A673 (cell line): ENCODE measurements at regions not wholly inside any gene's neighbourhood (a gene's known extent, or its start where the extent isn't known, plus 50 kb on each side); places are given as distances from the start of the nearest gene placed in this dataset.

Source experiments
- BruUV-seq: library from RNA; stranded (reverse); fragments of 400-500 nt; replicated peaks from 2 replicates; lab custom pipeline; 2021; lab: Mats Ljungman, UMichigan
- CTCF ChIA-PET: fragments of 300-600 bp; sonication (Branson Sonifier 250); formaldehyde crosslinking; loops from one replicate; lab custom pipeline; 2022; ENCODE audit warnings: antibody characterized with exemption; lab: Charles Lee
- POLR2A ChIA-PET: fragments of 300-600 bp; sonication (Branson Sonifier 250); formaldehyde crosslinking; loops from one replicate; lab custom pipeline; 2022; ENCODE audit warnings: antibody characterized with exemption; ENCODE audit not compliant: low non-redundant PET; lab: Charles Lee
- DNase-seq: peaks from one replicate; pipeline ENCODE4 v3.0.0-alpha.2; 2015; ENCODE audit warnings: low spot score
- H3K27ac ChIP-seq: fragments of 200-600 bp; sonication (generic); 2 replicates; pipeline ENCODE4 v1.5.1; 2016; ENCODE audit warnings: mixed run types, low read depth, mild to moderate bottlenecking, mixed read lengths, antibody characterized with exemption, low read length; ENCODE audit not compliant: poor library complexity, severe bottlenecking
- H3K27me3 ChIP-seq: fragments of 200-600 bp; sonication (generic); replicated peaks from 2 replicates; pipeline ENCODE4 v1.6.1; 2017; ENCODE audit warnings: mixed run types, low read depth, mild to moderate bottlenecking, mixed read lengths, antibody characterized with exemption, low read length; ENCODE audit not compliant: insufficient read depth, poor library complexity
- H3K36me3 ChIP-seq: fragments of 200-600 bp; sonication (generic); 2 replicates; pipeline ENCODE4 v1.6.1; 2016; ENCODE audit warnings: mixed run types, mild to moderate bottlenecking, mixed read lengths, antibody characterized with exemption, low read length; ENCODE audit not compliant: insufficient read depth, poor library complexity, severe bottlenecking
- H3K4me1 ChIP-seq: fragments of 200-600 bp; sonication (generic); 2 replicates; pipeline ENCODE4 v1.6.1; 2017; ENCODE audit warnings: mixed run types, mild to moderate bottlenecking, mixed read lengths, antibody characterized with exemption, low read length; ENCODE audit not compliant: insufficient read depth, poor library complexity, severe bottlenecking
- H3K4me3 ChIP-seq: fragments of 200-600 bp; sonication (generic); 2 replicates; pipeline ENCODE4 v1.5.1; 2016; ENCODE audit warnings: low read depth, mixed run types, mild to moderate bottlenecking, mixed read lengths, low read length; ENCODE audit not compliant: poor library complexity, severe bottlenecking
- H3K9me3 ChIP-seq: fragments of 200-600 bp; sonication (generic); 2 replicates; pipeline ENCODE4 v1.6.1; 2016; ENCODE audit warnings: mixed run types, low read depth, mild to moderate bottlenecking, mixed read lengths, antibody characterized with exemption, low read length; ENCODE audit not compliant: poor library complexity, severe bottlenecking
- EZH2 ChIP-seq: fragments of 200-600 bp; sonication (generic); IDR thresholded peaks from 2 replicates; pipeline ENCODE4 v1.6.1; 2017; ENCODE audit warnings: borderline replicate concordance, low read depth, mild to moderate bottlenecking, mixed read lengths, antibody characterized with exemption, low read length; ENCODE audit not compliant: poor library complexity, severe bottlenecking
- intact Hi-C: fragments of 100-400 bp; cut with micrococcal nuclease; formaldehyde crosslinking; loops from one replicate; pipeline ENCODE4 v1.10.0; 2022; ENCODE audit not compliant: unreplicated experiment
- TF ChIP-seq, protein P1 (sequence below): fragments of 300-800, 200-600 bp; sonication (generic); conservative IDR thresholded peaks from 2 replicates; pipeline ENCODE4 v1.5.1; 2017; ENCODE audit warnings: low read depth, mild to moderate bottlenecking, antibody characterized with exemption, low read length, moderate library complexity, mixed read lengths

DNA sequence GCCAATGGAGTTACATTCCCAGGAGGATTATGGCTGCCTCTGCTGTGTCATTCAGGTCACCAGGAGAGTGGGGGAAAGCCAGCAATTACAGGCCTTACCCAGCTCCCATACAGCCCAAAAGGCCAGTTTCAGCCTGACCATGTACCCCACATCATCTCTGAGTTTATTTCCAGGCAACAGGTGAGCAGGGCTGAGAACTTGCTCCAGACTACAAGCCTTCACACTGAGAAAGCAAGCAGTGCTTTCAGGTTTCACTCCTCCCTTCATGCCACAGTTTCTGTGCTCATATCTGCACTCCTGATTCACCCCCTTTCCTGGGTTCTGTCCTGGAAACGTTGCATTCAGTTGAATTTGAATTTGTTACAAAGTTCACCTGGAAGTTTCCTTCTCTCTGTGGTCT, 68.1 kb upstream of the ABI3BP start:
- Histone ChIP-seq H3K4me3 (no peak overlapping the region), H3K4me1 (no peaks in the 10 kb centered on the region), H3K27me3 (no peaks in the 10 kb centered on the region), H3K27ac (no peak overlapping the region), H3K36me3 (no peaks in the 10 kb centered on the region), H3K9me3 (no peaks in the 10 kb centered on the region)
- ChIA-PET POLR2A (no interaction called here), CTCF (no interaction called here)
- no TSS peak for BruUV-seq
- intact Hi-C loops: loop anchor here (10.0 kb wide), 1 partner anchor 323 kb away; no protein-coding TSS in a partner anchor
- DNase-seq: no peak
- TF ChIP-seq EZH2: no peak
- TF ChIP-seq, protein P1, sequence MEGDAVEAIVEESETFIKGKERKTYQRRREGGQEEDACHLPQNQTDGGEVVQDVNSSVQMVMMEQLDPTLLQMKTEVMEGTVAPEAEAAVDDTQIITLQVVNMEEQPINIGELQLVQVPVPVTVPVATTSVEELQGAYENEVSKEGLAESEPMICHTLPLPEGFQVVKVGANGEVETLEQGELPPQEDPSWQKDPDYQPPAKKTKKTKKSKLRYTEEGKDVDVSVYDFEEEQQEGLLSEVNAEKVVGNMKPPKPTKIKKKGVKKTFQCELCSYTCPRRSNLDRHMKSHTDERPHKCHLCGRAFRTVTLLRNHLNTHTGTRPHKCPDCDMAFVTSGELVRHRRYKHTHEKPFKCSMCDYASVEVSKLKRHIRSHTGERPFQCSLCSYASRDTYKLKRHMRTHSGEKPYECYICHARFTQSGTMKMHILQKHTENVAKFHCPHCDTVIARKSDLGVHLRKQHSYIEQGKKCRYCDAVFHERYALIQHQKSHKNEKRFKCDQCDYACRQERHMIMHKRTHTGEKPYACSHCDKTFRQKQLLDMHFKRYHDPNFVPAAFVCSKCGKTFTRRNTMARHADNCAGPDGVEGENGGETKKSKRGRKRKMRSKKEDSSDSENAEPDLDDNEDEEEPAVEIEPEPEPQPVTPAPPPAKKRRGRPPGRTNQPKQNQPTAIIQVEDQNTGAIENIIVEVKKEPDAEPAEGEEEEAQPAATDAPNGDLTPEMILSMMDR: no peak

- intact Hi-C loops: no loop called here
- TF ChIP-seq, protein P1: no peak
- no peak for TF ChIP-seq EZH2
- Histone ChIP-seq H3K27me3 (no peaks in the 10 kb centered on the region), H3K36me3 (no peaks in the 10 kb centered on the region), H3K4me3 (no peak overlapping the region), H3K4me1 (no peaks in the 10 kb centered on the region), H3K27ac (no peak overlapping the region), H3K9me3 (no peaks in the 10 kb centered on the region)
- no TSS peak for BruUV-seq
- ChIA-PET CTCF (no interaction called here), POLR2A (interaction anchor here (0.7 kb wide), 1 partner anchor 129 kb away, joined by 4 read pairs; no protein-coding TSS in a partner anchor)
- no peak for DNase-seq
These were observed 57.6 kb upstream of the ABI3BP start for GRCh38 chr3:101050866-101051265.

DNA sequence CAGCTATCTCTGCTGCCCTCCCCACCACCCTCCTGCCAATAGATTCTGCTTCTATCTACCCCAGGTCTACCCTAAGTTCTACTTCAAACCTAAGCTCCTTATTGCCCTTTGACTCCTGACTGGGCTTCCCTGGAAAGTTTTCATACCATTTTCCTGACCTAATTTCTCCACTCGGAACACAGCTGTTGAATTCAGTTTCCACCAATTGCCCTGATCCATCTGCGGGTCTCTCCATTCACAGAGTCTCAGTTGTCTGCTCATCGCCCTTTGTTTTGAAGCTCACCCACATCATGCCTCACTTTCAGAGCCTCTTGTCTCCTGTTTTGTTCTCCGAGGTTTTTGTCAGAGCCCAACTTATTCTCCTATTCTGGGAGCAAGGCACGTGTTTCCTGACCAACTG, 56.8 kb upstream of the ABI3BP start:
- no peaks in the 10 kb centered on the region for H3K36me3 ChIP-seq
- no peaks in the 10 kb centered on the region for H3K27me3 ChIP-seq
- DNase-seq: no peak
- no TSS peak for BruUV-seq
- H3K27ac ChIP-seq: no peak overlapping the region
- TF ChIP-seq, protein P1: no peak
- TF ChIP-seq EZH2: no peak
- intact Hi-C loops: no loop called here
- no peak overlapping the region for H3K4me3 ChIP-seq
- POLR2A ChIA-PET: interaction anchor here (0.6 kb wide), 1 partner anchor 1924 kb away, joined by 4 read pairs; no protein-coding TSS in a partner anchor
- CTCF ChIA-PET: no interaction called here
- H3K4me1 ChIP-seq: no peaks in the 10 kb centered on the region
- H3K9me3 ChIP-seq: no peaks in the 10 kb centered on the region
